Gastrocnemius medialis (tissue), 4 donors: ENCODE measurements at regions not wholly inside any gene's neighbourhood (a gene's known extent, or its start where the extent isn't known, plus 50 kb on each side); places are given as distances from the start of the nearest gene placed in this dataset.

Experiments used
- POLR2A ChIP-seq, 2 donors: fragments of 450-650 bp; IDR thresholded peaks; one replicate each; pipeline ENCODE4 v1.6.1; 2017; ENCODE audit warnings: antibody characterized with exemption in 2 of 2, mild to moderate bottlenecking in 2 of 2, moderate library complexity in 2 of 2
- TF ChIP-seq, protein P1 (sequence below), 5 experiments: fragments of 450-650 bp in 3 of 5; fragments of 200-600 bp in 2 of 5; sonication (generic) in 2 of 5; IDR thresholded peaks in 4 of 5; conservative IDR thresholded peaks in 1 of 5; 1 replicate in 4 of 5; 2 replicates in 1 of 5; pipeline ENCODE4 v1.5.1; 2016 to 2019; ENCODE audit warnings: antibody characterized with exemption in 5 of 5, mild to moderate bottlenecking in 3 of 5, moderate library complexity in 3 of 5

GRCh38 chr12:83472772-83473171, 786.1 kb downstream of the TMTC2 start:
- TF ChIP-seq, protein P1, sequence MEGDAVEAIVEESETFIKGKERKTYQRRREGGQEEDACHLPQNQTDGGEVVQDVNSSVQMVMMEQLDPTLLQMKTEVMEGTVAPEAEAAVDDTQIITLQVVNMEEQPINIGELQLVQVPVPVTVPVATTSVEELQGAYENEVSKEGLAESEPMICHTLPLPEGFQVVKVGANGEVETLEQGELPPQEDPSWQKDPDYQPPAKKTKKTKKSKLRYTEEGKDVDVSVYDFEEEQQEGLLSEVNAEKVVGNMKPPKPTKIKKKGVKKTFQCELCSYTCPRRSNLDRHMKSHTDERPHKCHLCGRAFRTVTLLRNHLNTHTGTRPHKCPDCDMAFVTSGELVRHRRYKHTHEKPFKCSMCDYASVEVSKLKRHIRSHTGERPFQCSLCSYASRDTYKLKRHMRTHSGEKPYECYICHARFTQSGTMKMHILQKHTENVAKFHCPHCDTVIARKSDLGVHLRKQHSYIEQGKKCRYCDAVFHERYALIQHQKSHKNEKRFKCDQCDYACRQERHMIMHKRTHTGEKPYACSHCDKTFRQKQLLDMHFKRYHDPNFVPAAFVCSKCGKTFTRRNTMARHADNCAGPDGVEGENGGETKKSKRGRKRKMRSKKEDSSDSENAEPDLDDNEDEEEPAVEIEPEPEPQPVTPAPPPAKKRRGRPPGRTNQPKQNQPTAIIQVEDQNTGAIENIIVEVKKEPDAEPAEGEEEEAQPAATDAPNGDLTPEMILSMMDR (IDR thresholded peaks at IDR 0.05 in 4 of 5, conservative IDR thresholded peaks at IDR 0.05 in 1 of 5), result no peak
- TF ChIP-seq POLR2A (IDR thresholded peaks at IDR 0.05), result no peak
